Trophoblast cell (in vitro differentiated cells and primary cell): ENCODE measurements at regions not wholly inside any gene's neighbourhood (a gene's known extent, or its start where the extent isn't known, plus 50 kb on each side); places are given as distances from the start of the nearest gene placed in this dataset.

Experiments
- DNase-seq, 2 donors: peaks; one replicate each; pipeline ENCODE4 v3.0.0-alpha.2; 2016
- H2AFZ ChIP-seq: 2 replicates; pipeline ENCODE4 v1.6.1; 2013; ENCODE audit warnings: low read length, moderate library complexity, mild to moderate bottlenecking; ENCODE audit not compliant: insufficient read depth, poor library complexity
- H2AK5ac ChIP-seq: 2 replicates; pipeline ENCODE4 v1.6.1; 2013; ENCODE audit warnings: mild to moderate bottlenecking, low read length
- H2BK120ac ChIP-seq: 2 replicates; pipeline ENCODE4 v1.6.1; 2013; ENCODE audit warnings: low read length, mild to moderate bottlenecking, moderate library complexity; ENCODE audit not compliant: insufficient read depth, poor library complexity
- H2BK12ac ChIP-seq: 2 replicates; pipeline ENCODE4 v1.6.1; 2013; ENCODE audit warnings: mild to moderate bottlenecking, low read length, moderate library complexity
- H2BK5ac ChIP-seq: 2 replicates; pipeline ENCODE4 v1.6.1; 2013; ENCODE audit warnings: low read length, low read depth, moderate library complexity, mild to moderate bottlenecking; ENCODE audit not compliant: poor library complexity
- H3K14ac ChIP-seq: 2 replicates; pipeline ENCODE4 v1.6.1; 2013; ENCODE audit warnings: mild to moderate bottlenecking, low read length
- H3K18ac ChIP-seq: 2 replicates; pipeline ENCODE4 v1.6.1; 2013; ENCODE audit warnings: mild to moderate bottlenecking, low read length
- H3K23ac ChIP-seq: 2 replicates; pipeline ENCODE4 v1.6.1; 2013; ENCODE audit warnings: low read length
- H3K27ac ChIP-seq: 2 replicates; pipeline ENCODE4 v1.5.1; 2013; ENCODE audit warnings: low read depth, mild to moderate bottlenecking, inconsistent platforms, low read length, moderate library complexity
- H3K27me3 ChIP-seq: 2 replicates; pipeline ENCODE4 v1.6.1; 2013; ENCODE audit warnings: inconsistent platforms, mild to moderate bottlenecking, low read length, moderate library complexity; ENCODE audit not compliant: insufficient read depth
- H3K36me3 ChIP-seq, 2 experiments: 1 replicate in 1 of 2; 2 replicates in 1 of 2; pipeline ENCODE4 v1.6.1; 2013; ENCODE audit warnings: low read length in 2 of 2, mild to moderate bottlenecking in 2 of 2, moderate library complexity in 1 of 2; ENCODE audit not compliant: insufficient read depth in 2 of 2, control insufficient read depth in 1 of 2
- H3K4ac ChIP-seq: 2 replicates; pipeline ENCODE4 v1.6.1; 2013; ENCODE audit warnings: low read depth, mild to moderate bottlenecking, low read length, moderate library complexity
- H3K4me1 ChIP-seq, 2 experiments: 1 replicate in 1 of 2; 2 replicates in 1 of 2; pipeline ENCODE4 v1.6.1; 2013; ENCODE audit warnings: low read length in 2 of 2, mild to moderate bottlenecking in 2 of 2, moderate library complexity in 1 of 2; ENCODE audit not compliant: insufficient read depth in 2 of 2, control insufficient read depth in 1 of 2
- H3K4me2 ChIP-seq: 2 replicates; pipeline ENCODE4 v1.6.1; 2013; ENCODE audit warnings: inconsistent platforms, mild to moderate bottlenecking, low read length, moderate library complexity
- H3K4me3 ChIP-seq: 2 replicates; pipeline ENCODE4 v1.5.1; 2013; ENCODE audit warnings: mild to moderate bottlenecking, low read depth, low read length, inconsistent platforms
- H3K79me1 ChIP-seq: one replicate; pipeline ENCODE4 v1.6.1; 2013; ENCODE audit warnings: low read length
- H3K79me2 ChIP-seq: 2 replicates; pipeline ENCODE4 v1.6.1; 2013; ENCODE audit warnings: low read length, mild to moderate bottlenecking; ENCODE audit not compliant: control insufficient read depth, insufficient read depth, poor library complexity
- H3K9ac ChIP-seq: 2 replicates; pipeline ENCODE4 v1.6.1; 2013; ENCODE audit warnings: mild to moderate bottlenecking, low read length
- H3K9me3 ChIP-seq: 2 replicates; pipeline ENCODE4 v1.6.1; 2013; ENCODE audit warnings: low read depth, mild to moderate bottlenecking, control low read depth, inconsistent platforms, low read length; ENCODE audit not compliant: insufficient read depth
- H4K12ac ChIP-seq: 2 replicates; pipeline ENCODE4 v1.6.1; 2013; ENCODE audit warnings: low read depth, mild to moderate bottlenecking, low read length, moderate library complexity
- H4K8ac ChIP-seq: 2 replicates; pipeline ENCODE4 v1.6.1; 2013; ENCODE audit warnings: low read depth, mild to moderate bottlenecking, low read length, moderate library complexity
- H4K91ac ChIP-seq: one replicate; pipeline ENCODE4 v1.6.1; 2013; ENCODE audit warnings: low read depth, mild to moderate bottlenecking, low read length, moderate library complexity
- WGBS: extraction: QIAGEN DNeasy Blood & Tissue Kit; methylation state at CpG from one replicate; pipeline ENCODE4 v1.1.7; 2013; ENCODE audit warnings: missing lambda C conversion rate; ENCODE audit not compliant: insufficient read length, insufficient coverage; ENCODE audit errors: extremely low coverage; 5-methylcytosine and 5-hydroxymethylcytosine counted together

DNA sequence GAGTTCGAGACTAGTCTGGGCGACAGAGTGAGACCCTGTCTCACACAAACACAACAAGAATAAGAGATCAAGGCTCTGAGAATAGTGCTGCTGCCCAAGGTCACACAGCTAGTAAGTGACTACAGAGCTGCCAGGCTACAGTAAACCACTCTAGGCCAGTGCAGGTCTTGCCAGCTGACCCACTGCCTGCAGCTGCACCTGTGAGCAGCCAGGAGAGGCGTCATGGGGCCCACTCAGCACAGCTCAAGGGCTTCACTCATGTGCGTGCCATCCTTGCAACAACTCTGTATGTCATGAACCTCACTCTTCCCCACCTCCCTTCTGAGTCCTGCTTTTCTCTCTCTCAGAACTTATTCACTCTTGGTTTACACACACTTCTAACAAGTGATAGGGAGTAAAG, 176.7 kb downstream of the SMAD6 start:
- no peak overlapping the region for H3K27ac ChIP-seq
- H3K14ac ChIP-seq, result no peak overlapping the region
- no peak overlapping the region for H2AK5ac ChIP-seq
- H2BK120ac ChIP-seq, result no peak overlapping the region
- no peaks in the 10 kb centered on the region for H3K27me3 ChIP-seq
- H3K18ac ChIP-seq, result no peak overlapping the region
- no peak overlapping the region for H3K9ac ChIP-seq
- no peaks in the 10 kb centered on the region for H3K36me3 ChIP-seq
- peaks cover 13% of the 10 kb centered on the region for H3K79me1 ChIP-seq
- no peak overlapping the region for H3K4ac ChIP-seq
- H3K9me3 ChIP-seq, result peaks cover 3% of the 10 kb centered on the region
- peaks cover 2% of the 10 kb centered on the region for H3K79me2 ChIP-seq
- H2BK5ac ChIP-seq, result no peak overlapping the region
- no peak overlapping the region for H3K4me3 ChIP-seq
- H3K23ac ChIP-seq, result no peak overlapping the region
- H4K91ac ChIP-seq, result no peak overlapping the region
- no peak overlapping the region for H2AFZ ChIP-seq
- no peak overlapping the region for H2BK12ac ChIP-seq
- no peak overlapping the region for H4K8ac ChIP-seq
- DNase-seq, result no peak
- no peak overlapping the region for H4K12ac ChIP-seq
- peaks cover 11 to 21% of the 10 kb centered on the region in 2 experiments for H3K4me1 ChIP-seq
- WGBS, result no CpG with 5 or more reads among the region's 4 CpGs
- no peak overlapping the region for H3K4me2 ChIP-seq

DNA sequence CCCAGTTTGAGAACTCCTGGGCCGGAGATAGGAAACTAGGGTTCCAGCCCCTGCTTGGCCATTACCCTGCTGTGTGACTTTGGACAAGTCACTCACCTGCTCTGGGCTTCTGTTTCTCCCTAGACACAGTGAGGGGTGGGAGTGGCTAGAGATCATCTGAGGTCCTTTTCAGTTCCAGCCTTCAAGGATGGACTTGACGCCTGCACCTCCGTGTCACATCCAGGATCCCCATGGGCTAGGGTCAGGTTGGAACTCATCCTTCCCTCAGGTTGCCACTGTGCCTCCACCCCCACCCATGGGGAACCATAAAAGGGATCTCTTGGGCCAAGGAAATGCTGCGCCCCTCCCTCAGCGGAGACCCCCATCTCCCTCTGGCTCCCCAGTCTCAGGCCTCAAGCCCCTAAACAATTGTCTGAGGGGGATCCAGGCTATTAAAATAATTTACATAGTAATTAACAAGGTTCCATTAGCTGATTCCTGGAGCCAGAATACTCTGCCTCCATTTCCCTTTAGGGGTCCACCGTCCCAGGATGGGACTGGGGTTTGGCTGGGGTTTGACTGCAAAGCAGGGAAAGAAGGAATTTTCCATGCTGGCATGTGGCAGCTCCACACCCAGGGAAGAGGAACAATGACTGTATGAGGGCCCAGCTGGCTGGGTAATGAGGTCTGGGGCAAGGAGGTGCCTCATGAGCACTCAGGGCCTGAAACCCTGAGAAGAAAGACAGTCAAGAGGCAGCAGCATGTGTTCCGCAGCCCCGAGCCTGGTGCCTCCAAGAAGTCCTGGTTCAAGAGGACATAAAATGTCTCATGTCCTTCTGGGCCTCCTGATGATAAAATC, 177.7 kb downstream of the SMAD6 start:
- Histone ChIP-seq H3K9me3 (peaks cover 3% of the 10 kb centered on the region), H2AK5ac (peak overlapping the region; percentile 31), H3K4ac (no peak overlapping the region), H2BK5ac (no peak overlapping the region), H3K79me1 (peaks cover 22% of the 10 kb centered on the region), H3K4me2 (no peak overlapping the region), H3K4me1 (peaks cover 15 to 28% of the 10 kb centered on the region in 2 experiments), H3K27ac (no peak overlapping the region), H4K91ac (peak overlapping the region; percentile 3), H3K14ac (no peak overlapping the region), H3K4me3 (no peak overlapping the region), H3K27me3 (no peaks in the 10 kb centered on the region), H3K79me2 (peaks cover 2% of the 10 kb centered on the region), H4K8ac (no peak overlapping the region), H4K12ac (no peak overlapping the region), H3K9ac (no peak overlapping the region), H3K36me3 (no peaks in the 10 kb centered on the region), H3K23ac (no peak overlapping the region), H2BK120ac (peak overlapping the region; percentile 14), H2AFZ (no peak overlapping the region), H3K18ac (no peak overlapping the region), H2BK12ac (peak overlapping the region; percentile 7)
- no peak for DNase-seq
- no CpG with 5 or more reads among the region's 8 CpGs for WGBS

DNA sequence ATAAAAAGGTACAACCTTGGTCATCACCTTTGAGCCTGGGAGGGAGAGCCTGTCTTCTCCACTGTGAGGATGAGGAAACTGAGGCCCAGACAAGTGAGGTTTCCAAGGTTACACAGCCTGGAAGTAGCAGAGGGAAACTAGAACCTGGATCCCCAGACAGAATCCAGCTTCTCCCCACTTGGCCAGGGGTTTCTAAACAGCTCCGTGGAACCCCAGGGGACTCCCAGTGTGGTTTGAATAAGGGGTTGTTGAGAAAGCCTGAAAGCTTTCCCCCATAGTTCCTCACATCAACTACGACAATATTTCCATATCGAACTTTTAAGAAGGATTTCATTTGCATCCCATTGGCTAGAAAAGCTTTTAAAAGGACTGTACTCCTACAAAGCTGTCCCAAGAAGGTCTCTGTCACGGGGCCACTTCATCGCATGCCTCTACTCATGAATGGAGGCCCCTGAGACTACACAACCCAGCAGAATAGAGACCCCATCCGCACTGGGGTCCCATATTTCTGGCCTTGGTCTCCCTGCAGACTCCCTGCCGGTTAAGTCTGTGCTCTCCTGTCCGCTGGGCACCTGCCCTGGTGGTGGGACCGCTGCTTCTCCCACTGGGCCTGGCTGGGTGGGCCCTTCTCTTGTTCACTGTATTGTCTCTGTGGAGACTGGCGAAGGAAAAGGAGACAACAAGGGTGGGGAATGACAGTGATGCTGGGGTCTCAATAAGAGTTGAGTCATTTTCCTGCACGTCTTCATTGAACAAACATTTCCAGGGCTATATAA, 178.5 kb downstream of the SMAD6 start:
- WGBS, result no CpG with 5 or more reads among the region's 11 CpGs

DNA sequence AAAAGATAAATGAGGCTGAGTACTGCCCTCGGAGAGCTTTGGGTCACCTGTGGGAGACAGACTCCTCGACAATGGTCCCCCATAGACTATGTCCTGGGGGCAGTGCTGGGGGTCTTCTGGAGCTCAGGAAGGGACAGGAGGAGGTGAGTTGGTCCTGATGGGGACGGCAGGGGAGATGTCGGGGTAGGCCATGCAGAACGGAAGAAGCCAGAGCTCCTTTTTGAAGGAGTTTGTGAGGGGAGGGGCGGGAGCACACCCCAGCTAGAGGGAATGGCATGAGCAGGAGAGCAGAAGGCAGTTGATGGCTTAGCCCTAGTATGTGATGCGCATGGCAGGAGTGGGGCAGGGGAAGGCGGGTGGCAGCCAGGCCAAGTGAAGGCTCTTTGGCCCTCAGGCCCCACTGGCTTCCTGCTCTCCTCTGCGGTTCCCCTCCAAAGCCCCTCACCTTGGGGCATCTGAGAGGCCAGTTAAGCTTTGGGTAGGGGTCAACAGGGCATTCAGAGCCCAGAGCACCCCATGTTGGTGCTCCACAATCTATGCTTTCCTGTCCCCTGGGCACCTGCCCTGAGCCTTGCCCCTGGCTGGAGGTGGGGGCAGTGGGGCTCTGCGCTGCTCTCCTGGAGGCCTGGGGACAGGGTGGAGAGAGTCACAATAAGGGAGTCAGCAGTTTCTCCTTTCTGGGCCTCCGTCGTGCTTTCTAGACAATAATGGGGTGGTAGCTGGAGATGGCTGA, 179.3 kb downstream of the SMAD6 start:
- peak overlapping the region; percentile 33 for H3K14ac ChIP-seq
- WGBS, result no CpG with 5 or more reads among the region's 12 CpGs

More for the DNA sequence above, 178.5 kb downstream of the SMAD6 start:
- H3K27me3 ChIP-seq, result no peaks in the 10 kb centered on the region
- H3K23ac ChIP-seq, result no peak overlapping the region
- no peaks in the 10 kb centered on the region for H3K36me3 ChIP-seq
- H2AK5ac ChIP-seq, result peak overlapping the region; percentile 69
- H3K9ac ChIP-seq, result no peak overlapping the region
- no peak overlapping the region for H3K4me3 ChIP-seq
- peaks cover 3% of the 10 kb centered on the region for H3K9me3 ChIP-seq
- peaks cover 2% of the 10 kb centered on the region for H3K79me2 ChIP-seq
- H4K12ac ChIP-seq, result no peak overlapping the region
- no peak for DNase-seq
- H3K14ac ChIP-seq, result no peak overlapping the region
- peaks cover 25% of the 10 kb centered on the region for H3K79me1 ChIP-seq
- peaks cover 17 to 28% of the 10 kb centered on the region in 2 experiments for H3K4me1 ChIP-seq
- H2BK120ac ChIP-seq, result no peak overlapping the region
- H3K27ac ChIP-seq, result no peak overlapping the region
- peak overlapping the region; percentile 47 for H2BK12ac ChIP-seq
- H3K4ac ChIP-seq, result no peak overlapping the region
- peak overlapping the region; percentile 48 for H4K91ac ChIP-seq
- H2BK5ac ChIP-seq, result no peak overlapping the region
- no peak overlapping the region for H2AFZ ChIP-seq
- H3K4me2 ChIP-seq, result no peak overlapping the region
- H3K18ac ChIP-seq, result no peak overlapping the region
- H4K8ac ChIP-seq, result no peak overlapping the region

More for the DNA sequence above, 179.3 kb downstream of the SMAD6 start:
- Histone ChIP-seq H3K23ac (no peak overlapping the region), H3K4ac (peak overlapping the region; percentile 8), H3K4me3 (no peak overlapping the region), H3K79me1 (peaks cover 25% of the 10 kb centered on the region), H4K91ac (peak overlapping the region; percentile 97), H4K12ac (no peak overlapping the region), H3K9me3 (peaks cover 5% of the 10 kb centered on the region), H2BK5ac (no peak overlapping the region), H2AFZ (no peak overlapping the region), H3K36me3 (no peaks in the 10 kb centered on the region), H2AK5ac (peak overlapping the region; percentile 10), H2BK12ac (peak overlapping the region; percentile 99), H2BK120ac (peak overlapping the region; percentile 34), H3K27ac (no peak overlapping the region), H4K8ac (no peak overlapping the region), H3K4me1 (peaks cover 17 to 28% of the 10 kb centered on the region in 2 experiments), H3K79me2 (peaks cover 2% of the 10 kb centered on the region), H3K4me2 (no peak overlapping the region), H3K9ac (no peak overlapping the region), H3K18ac (no peak overlapping the region), H3K27me3 (no peaks in the 10 kb centered on the region)
- DNase-seq, result no peak
